ENCODE measurements at regions not wholly inside any gene's neighbourhood (a gene's known extent, or its start where the extent isn't known, plus 50 kb on each side); places are given as distances from the start of the nearest gene placed in this dataset.

DNA sequence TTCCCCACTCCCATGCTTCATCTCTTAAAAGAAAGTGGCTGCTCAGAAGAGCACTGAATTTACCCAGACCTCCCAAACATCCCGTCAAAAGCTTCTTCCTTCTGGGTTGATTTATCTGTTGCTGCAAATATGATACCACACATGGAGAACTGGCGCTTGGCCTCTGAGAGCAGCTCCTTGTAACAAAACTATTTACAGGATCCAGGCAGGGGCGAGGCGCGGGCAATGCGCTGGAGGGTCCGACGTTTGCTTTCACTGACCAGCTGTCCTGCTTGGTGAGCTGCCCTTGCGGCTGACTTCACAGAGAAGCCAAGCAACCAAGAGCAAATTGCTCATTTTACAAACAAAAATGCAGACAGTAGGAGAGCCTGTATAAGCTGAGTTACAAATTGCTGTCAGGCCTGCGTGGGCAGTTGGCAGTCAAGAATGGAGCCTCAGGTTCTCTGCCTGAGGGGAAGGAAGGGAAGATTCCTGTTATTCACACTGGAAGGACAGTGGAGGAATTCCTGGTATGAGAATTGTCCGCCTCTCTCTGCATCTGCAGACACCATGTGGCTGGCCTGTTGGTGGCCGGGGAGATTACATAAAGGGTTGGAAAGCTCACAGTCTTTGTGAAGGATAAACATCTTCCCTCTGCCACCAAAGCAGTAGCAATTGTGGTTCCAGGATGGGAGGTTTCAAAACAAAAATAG is 192.2 kb upstream of the LEF1 start:
- no peak for DNase-seq

DNA sequence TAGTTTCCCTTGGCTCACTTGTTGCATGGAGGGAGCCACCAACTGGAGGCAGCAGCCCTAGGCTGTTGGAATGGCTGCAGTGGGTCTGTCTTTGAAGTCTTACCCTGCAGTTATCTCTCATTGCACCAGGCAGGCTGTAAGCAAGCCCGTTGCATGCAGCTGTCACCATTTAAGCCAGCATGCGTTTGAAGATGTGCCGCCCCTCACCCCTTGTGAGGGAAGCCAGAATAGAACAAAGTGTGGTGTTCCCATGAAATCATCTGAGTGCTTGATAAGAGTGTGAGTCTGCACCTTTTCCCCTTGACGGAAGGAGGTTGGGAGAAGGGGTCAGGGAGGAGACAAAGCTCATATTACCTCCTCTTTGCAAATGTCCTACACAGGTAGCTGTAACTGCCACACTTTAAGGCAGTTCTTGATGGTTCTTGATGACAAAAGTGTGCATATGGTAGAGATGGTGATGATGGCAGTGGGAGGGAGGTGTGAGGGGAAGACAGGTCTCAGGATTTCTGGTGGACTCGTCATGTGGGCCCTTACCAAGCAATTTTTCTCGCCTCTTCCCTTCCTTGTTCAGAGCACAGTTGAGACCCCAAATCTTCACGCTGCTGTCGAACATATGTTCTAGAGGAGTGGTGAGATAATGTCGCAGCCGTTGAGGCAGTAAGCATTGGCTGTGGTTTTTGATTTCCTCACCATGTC is 191.4 kb upstream of the LEF1 start:
- DNase-seq: no peak

- DNase-seq: peak; percentile 70
Observed at GRCh38 chr4:108359130-108359985, 190.6 kb upstream of the LEF1 start.

- DNase-seq: peak; percentile 25
Observed at GRCh38 chr4:108355902-108356535, 187.3 kb upstream of the LEF1 start.

DNA sequence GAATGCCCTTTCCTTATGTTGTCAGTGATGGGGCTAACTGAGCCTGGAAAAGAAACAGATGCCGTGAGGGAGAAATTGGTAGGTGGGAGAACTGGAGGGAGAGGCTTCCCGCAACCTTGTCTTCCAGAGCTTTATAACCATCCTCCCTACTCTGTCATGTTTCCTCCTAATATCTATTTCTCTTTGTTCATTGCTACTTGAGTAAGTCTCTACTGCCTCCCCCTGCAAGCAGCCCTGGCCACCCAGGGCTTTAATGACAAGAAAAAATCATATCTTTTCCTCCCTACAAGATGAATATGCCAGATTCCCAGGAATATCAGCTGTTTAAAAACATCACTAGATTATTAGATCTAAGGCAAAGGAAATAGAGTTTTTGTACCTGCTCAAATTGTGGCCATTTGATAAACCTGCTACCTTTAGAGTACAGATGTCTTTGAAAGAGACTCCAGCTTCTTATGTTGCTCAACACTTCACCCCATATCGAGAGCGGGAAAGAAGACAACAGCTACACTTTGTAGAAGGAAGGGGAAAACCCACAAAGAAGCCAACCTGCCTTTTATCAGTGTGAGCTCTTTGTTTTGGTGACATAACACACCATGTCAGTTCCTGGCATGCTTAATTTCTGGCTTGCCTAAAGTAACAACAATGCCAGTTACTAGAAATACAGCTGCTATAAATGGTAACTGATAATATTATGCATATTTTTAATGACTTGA is 186.6 kb upstream of the LEF1 start:
- DNase-seq: peak; percentile 57

DNA sequence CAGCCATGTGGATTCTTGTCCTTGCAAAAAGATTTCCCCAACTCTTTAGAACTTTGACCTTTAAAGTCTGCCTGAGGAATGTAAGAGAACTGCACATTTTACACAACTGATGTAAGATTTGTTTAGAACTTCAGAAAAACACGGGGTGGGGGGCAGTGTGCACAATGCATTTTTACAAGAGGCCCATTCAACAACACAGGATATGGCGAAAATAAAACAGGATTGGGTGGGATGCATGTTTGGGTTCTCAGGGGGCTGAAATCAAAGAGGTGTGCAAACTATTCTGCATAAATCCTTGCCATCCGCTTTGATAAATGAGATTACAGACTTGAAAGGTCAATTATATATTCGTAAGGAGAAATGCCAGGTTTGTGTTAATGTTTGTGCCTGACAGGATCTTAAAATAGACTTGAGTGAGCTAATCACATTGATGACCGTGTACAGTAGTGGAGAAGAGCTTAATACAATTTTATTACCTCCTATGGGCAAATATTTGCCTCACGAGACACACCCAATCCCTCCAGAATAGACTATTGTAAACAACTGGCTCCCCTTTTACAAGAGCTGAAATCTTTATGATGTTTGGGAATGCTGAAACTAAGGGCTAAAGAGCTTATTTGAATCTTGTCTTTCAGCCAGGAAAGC is 184.1 kb upstream of the LEF1 start:
- no peak for DNase-seq

DNA sequence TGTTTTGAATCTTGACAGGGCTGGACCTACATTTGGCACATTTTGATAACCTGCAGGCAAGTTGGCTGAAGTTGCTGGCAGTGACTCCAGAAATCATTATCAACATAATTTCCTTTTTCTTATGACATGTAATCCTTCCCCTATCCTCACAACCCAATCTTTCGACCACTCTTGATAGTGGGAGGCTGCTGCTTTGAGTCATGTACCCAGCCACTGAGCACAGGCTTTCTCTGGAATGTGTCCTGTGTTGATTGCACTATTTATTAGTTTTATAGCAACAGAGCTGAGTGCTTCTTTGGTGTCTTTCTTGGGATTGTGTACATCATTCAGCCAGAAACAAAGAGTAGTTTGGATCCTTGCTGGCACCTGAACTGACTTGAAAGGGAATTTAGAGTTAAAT is 183.1 kb upstream of the LEF1 start:
- DNase-seq: no peak

DNA sequence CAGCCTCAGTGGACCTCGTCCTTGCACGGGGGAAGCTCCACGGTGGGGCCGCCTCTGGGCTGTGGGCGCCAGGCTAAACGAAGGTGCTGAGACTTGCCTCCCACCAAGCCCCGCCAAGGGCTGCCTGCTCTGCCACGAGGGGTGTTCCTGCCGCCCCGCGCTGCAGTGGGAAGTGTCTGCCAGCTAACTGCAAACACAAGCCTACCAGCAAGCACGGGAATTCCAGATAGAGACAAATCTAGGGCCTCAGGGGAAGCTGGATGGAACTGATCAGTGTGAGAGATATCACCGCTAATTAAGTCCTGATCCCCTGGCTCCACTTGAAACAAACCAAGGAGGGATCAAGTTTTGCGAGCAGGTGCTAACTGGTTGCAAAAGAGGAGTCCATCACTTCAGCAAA is 181.6 kb upstream of the LEF1 start:
- DNase-seq: no peak

GRCh38 chr4:108346818-108347210 is 178.1 kb upstream of the LEF1 start:
- peak; percentile 20 for DNase-seq

GRCh38 chr4:108345862-108346817 is 177.4 kb upstream of the LEF1 start:
- DNase-seq: no peak

DNA sequence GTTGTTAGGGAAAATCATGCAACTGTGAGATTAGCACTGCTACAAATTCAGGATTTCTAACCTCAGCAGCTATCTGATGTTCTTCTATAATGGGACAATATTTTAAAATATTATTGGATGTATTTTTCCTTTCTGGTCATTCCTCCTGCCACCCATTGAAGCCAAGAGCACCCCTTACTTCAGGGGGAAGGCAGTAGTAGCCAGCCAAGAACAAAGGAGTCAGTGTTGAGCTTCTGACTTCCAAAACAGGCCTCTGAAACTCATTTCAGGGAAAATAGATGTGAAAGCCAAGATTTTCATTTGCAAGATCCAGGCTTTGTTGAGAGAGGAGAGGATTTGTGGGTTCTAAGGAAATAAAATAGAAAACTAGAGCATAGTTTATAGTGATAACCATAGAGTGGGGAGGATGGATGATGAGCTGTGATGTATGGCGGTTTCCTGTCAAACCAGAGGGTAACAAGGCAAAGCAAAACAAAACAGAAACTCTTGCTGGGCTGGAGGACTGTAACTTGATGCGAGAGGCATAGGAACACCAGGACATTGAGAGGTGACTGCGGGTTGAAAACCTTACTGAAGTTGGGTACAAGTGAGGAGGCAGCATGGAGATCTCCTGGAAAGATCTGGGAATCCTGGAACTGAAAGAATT is 173.7 kb upstream of the LEF1 start:
- peak; percentile 57 for DNase-seq

GRCh38 chr4:108337923-108338322 is 169.2 kb upstream of the LEF1 start:
- no peak for DNase-seq

DNA sequence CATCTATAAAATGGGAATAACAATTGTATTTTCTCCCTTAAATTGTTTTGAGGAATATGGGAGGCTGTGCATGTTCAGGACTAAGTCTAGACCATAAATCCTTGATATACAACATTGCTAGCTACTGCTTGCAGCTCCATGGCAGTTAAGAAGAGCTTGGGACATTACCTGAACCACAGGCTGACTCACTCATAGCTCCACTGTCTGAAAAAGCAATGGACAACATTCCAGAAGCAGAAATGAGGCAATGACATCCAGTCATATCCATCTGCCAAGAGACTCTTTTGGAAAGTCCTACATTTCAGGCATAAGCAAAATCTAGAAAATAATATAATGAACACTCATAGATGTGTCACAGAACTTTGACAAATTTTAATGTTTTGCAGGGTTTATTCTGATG is 167.3 kb upstream of the LEF1 start:
- DNase-seq: no peak

DNA sequence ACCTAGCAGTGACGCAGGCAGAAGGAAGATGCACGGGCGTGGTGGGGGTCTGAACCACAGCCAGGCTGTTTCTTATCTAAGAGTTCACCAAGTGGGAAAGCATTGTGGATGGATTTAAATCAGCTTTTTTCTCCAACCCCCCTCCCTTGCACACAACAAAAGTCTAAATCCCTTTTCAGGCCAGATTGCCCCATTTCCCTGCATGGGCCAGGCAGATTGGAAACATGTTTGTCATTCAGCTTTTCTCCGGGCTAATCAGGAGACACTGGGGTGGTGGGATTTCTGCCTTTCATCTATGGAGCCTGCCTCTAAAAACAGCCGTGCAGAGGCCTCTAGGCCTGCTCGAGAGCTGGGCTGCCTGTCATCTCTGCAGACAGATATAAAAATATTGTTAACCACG is 166.3 kb upstream of the LEF1 start:
- no peak for DNase-seq

DNA sequence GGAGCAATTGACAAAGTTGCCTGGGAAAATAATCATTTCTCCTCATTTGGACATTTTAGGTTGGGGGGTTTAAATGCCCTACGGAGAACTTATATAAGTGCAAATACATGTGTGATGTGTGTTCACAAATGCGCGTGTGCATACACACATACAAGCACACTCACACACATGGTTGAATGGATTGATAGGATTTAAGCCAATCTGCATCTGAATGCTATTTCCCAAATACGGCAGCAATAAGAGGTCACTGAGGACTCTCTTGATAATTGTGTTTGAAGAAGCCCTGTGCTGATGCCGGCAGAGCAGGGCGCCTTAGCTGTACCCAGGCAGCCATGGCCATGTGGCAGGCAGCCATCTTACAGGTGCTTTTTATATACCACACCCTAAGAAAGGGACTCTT is 165.3 kb upstream of the LEF1 start:
- DNase-seq: no peak

DNA sequence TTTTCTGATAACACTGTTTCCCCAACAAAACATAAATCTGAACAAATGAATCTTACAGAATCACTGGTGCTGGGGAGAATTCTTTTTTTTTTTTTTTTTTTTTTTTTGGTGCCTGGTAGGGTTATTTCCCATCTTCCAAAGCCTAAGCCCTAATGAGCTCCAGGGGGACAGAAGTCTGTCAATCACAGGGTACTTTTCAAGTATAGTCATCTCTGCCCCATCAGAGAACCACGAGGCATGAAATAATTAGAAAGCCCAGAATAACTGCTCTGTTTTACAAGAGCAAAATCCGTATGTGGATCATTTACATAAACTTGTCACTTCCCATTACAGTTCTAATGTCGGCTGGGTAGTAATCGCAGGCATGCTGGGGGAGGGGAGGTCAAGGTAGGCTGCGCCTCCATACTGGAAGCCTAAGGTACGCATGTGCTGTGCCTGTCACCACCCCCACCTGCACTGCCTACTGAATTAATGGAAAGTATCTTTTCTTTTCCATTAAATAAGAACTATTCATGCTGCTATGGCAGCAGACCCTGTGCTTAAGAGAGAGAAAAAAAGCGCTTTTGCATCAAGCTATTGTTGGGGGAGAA is 164.7 kb upstream of the LEF1 start:
- DNase-seq: no peak

DNA sequence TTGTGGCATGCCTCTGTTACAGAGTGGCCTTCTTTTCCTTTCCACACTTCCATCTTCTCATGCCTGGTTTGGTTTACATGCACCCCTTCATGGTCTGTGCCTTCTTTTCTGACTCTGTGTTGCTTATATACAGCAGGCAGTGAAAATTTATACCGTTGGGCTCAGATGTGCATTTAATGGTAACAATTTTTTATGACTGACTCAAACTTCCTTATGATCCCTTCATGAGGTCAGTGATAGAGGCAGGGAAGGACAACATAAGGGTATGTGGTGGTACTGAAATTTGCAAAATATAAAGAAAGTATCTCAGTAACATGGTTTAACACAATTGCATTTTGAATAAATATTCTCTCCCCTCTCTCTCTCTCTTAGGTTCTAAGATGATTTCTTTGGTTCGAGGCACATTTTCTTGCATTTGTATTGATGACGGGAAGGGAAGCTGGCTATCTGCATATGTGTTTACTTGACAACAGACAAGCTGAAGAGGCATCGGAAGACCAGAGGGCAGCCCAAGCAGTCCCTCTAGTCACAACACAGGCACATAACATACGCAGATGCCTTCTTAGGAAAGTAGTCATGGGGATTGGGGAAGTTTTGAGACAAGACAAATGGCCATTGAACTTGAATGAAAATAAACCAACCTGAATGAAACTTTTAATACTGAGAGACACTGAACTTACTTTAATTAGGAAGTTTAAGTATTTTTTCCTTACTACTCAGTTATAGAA is 163.3 kb upstream of the LEF1 start:
- no peak for DNase-seq

GRCh38 chr4:108328383-108328732 is 159.6 kb upstream of the LEF1 start:
- no peak for DNase-seq

DNA sequence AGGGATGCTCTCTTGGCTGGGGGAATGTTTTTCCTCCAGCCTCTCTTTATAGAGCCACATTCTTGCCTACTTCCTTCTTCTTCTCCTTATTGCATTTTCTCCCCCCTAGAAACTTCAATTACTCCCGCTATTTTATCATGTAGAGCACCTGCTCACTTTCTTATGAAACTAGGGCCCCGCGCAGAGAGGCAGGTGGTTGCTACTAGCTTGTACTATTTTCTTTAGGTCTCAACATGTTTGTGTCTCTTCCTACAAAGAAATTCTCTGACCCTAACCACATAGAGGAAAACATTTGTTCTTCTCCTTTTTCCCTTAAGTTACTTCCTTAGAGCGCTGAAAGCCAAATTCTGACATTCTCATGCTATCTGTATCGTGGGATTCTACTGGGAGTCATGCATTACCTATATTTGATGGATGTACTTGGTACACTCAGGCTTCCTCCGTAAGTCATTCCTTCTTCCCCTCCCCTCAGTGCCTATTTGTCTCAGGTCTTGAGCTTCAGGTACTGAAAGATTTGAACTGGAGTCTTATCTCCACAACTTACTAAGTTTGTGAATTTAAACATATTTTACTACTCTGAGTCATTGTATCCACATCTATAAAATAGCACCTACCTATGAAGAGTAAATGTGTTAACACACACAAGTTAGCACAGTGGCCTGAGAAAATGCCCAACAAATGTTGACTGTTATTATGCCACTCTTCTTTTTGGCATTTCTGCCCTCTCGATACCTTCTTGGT is 159.1 kb upstream of the LEF1 start:
- no peak for DNase-seq
